NB4 (cell line): ENCODE measurements at regions not wholly inside any gene's neighbourhood (a gene's known extent, or its start where the extent isn't known, plus 50 kb on each side); places are given as distances from the start of the nearest gene placed in this dataset.

Experiments
- CTCF ChIP-seq: IDR thresholded peaks from one replicate; pipeline ENCODE4 v1.5.1; 2012; ENCODE audit warnings: low read depth, low read length
- POLR2A ChIP-seq: IDR thresholded peaks from 2 replicates; pipeline ENCODE4 v1.6.1; 2011; ENCODE audit warnings: mild to moderate bottlenecking; ENCODE audit not compliant: insufficient read length; ENCODE audit errors: extremely low read depth

- TF ChIP-seq POLR2A = no peak
- no peak for TF ChIP-seq CTCF
Observed at GRCh38 chr5:3321923-3322322, 273.7 kb upstream of the IRX1 start.
